Breast epithelium (tissue), 3 donors: ENCODE measurements at regions not wholly inside any gene's neighbourhood (a gene's known extent, or its start where the extent isn't known, plus 50 kb on each side); places are given as distances from the start of the nearest gene placed in this dataset.

Experiments
- CTCF ChIP-seq, 3 donors: fragments of 450-650 bp; IDR thresholded peaks; one replicate each; pipeline ENCODE4 v1.5.1; 2016 to 2017; ENCODE audit warnings: antibody characterized with exemption in 3 of 3, mild to moderate bottlenecking in 3 of 3, moderate library complexity in 3 of 3
- POLR2A ChIP-seq: fragments of 450-650 bp; IDR thresholded peaks from one replicate; pipeline ENCODE4 v1.6.1; 2016; ENCODE audit warnings: antibody characterized with exemption, mild to moderate bottlenecking, moderate library complexity

- TF ChIP-seq POLR2A (no peak), CTCF (IDR thresholded peaks at IDR 0.05) (no peak)
Observed at GRCh38 chr16:35599429-35600160, 2140.2 kb downstream of the TP53TG3F start.
